Neural crest cell (in vitro differentiated cells): ENCODE measurements at regions not wholly inside any gene's neighbourhood (a gene's known extent, or its start where the extent isn't known, plus 50 kb on each side); places are given as distances from the start of the nearest gene placed in this dataset.

Source experiments
- DNase-seq: peaks from one replicate; pipeline ENCODE4 v3.0.0; 2021; ENCODE audit warnings: low read depth, mixed read lengths, low spot score
- H3K27ac Mint-ChIP-seq: one replicate; pipeline ENCODE4 v1.8.0; 2021; ENCODE audit warnings: mild to moderate bottlenecking, mixed read lengths; ENCODE audit not compliant: unreplicated experiment
- H3K27me3 Mint-ChIP-seq: 2 replicates; pipeline ENCODE4 v1.8.0; 2021; ENCODE audit warnings: low read depth, mild to moderate bottlenecking, mixed read lengths
- H3K36me3 Mint-ChIP-seq: 2 replicates; pipeline ENCODE4 v1.8.0; 2021; ENCODE audit warnings: low read depth, mild to moderate bottlenecking, mixed read lengths
- H3K4me1 Mint-ChIP-seq: 2 replicates; pipeline ENCODE4 v1.8.0; 2021; ENCODE audit warnings: mixed read lengths
- H3K4me3 Mint-ChIP-seq: one replicate; pipeline ENCODE4 v1.8.0; 2021; ENCODE audit warnings: mild to moderate bottlenecking, mixed read lengths
- H3K9me3 Mint-ChIP-seq: 2 replicates; pipeline ENCODE4 v1.8.0; 2021; ENCODE audit warnings: mixed read lengths
- TF ChIP-seq, protein P1 (sequence below): fragments of 200-600 bp; sonication (generic); conservative IDR thresholded peaks from 2 replicates; pipeline ENCODE4 v1.5.0; 2021; ENCODE audit warnings: antibody characterized with exemption, mild to moderate bottlenecking

- no peaks in the 10 kb centered on the region for H3K27me3 Mint-ChIP-seq
- no peak for DNase-seq
These were observed 216.8 kb downstream of the GJA1 start for GRCh38 chr6:121652223-121652622.

DNA sequence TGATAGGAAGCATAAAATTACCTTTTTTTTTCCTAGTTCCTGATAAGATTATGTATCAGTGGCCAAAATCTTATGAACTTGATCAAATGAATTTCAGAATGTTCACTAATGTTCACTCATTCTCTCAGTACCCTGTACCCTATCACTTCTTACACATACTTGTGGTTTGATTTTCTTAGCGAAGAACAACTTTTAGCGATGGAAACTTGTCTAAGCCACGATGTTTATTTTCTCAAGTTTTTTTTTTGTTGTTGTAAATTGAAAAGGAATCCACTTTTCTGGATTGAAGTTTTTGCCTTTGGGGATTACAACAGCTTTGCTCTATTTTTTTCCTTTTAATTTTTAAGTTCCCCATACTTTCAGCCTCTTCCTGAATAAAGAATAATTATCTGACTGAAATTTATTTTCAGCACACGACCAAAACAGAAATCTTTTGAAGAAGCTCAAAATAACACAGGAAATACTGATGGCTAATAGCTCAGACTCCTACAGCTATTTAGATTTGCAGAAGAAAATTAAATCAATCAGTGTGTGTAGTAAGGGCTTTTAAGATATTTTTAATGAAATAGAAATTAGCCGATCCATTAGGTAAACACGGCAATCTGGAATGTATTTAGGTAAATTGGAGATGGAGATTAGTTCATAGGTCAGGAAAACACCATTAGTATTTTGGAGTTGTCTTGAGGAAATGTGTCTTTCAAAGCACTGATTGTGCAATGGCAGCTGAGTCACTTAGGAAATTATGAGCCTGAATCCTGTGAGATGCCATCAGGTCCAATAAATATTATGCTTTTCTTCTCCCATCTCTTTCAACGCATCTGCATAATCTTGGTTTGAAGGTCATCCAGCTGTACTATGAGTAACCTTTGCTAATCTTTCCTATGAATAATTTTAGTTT lies 217.5 kb downstream of the GJA1 start:
- no peaks in the 10 kb centered on the region for H3K36me3 Mint-ChIP-seq
- no peaks in the 10 kb centered on the region for H3K4me1 Mint-ChIP-seq
- no peak overlapping the region for H3K27ac Mint-ChIP-seq
- H3K27me3 Mint-ChIP-seq = no peaks in the 10 kb centered on the region
- no peak for DNase-seq
- no peak overlapping the region for H3K4me3 Mint-ChIP-seq
- TF ChIP-seq, protein P1, sequence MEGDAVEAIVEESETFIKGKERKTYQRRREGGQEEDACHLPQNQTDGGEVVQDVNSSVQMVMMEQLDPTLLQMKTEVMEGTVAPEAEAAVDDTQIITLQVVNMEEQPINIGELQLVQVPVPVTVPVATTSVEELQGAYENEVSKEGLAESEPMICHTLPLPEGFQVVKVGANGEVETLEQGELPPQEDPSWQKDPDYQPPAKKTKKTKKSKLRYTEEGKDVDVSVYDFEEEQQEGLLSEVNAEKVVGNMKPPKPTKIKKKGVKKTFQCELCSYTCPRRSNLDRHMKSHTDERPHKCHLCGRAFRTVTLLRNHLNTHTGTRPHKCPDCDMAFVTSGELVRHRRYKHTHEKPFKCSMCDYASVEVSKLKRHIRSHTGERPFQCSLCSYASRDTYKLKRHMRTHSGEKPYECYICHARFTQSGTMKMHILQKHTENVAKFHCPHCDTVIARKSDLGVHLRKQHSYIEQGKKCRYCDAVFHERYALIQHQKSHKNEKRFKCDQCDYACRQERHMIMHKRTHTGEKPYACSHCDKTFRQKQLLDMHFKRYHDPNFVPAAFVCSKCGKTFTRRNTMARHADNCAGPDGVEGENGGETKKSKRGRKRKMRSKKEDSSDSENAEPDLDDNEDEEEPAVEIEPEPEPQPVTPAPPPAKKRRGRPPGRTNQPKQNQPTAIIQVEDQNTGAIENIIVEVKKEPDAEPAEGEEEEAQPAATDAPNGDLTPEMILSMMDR = no peak
- H3K9me3 Mint-ChIP-seq = no peaks in the 10 kb centered on the region

More at GRCh38 chr6:121652223-121652622, 216.8 kb downstream of the GJA1 start:
- no peaks in the 10 kb centered on the region for H3K9me3 Mint-ChIP-seq
- no peaks in the 10 kb centered on the region for H3K36me3 Mint-ChIP-seq
- TF ChIP-seq, protein P1 = no peak
- H3K4me3 Mint-ChIP-seq = no peak overlapping the region
- H3K4me1 Mint-ChIP-seq = no peaks in the 10 kb centered on the region
- H3K27ac Mint-ChIP-seq = no peak overlapping the region

- H3K36me3 Mint-ChIP-seq = no peaks in the 10 kb centered on the region
- no peaks in the 10 kb centered on the region for H3K27me3 Mint-ChIP-seq
- TF ChIP-seq, protein P1 = no peak
- no peak for DNase-seq
- H3K27ac Mint-ChIP-seq = no peak overlapping the region
- H3K4me1 Mint-ChIP-seq = no peaks in the 10 kb centered on the region
- no peak overlapping the region for H3K4me3 Mint-ChIP-seq
- H3K9me3 Mint-ChIP-seq = no peaks in the 10 kb centered on the region
These were observed 218.2 kb downstream of the GJA1 start for GRCh38 chr6:121653624-121654008.

GRCh38 chr6:121657972-121658371 lies 222.5 kb downstream of the GJA1 start:
- Mint-ChIP-seq H3K4me1 (no peaks in the 10 kb centered on the region), H3K9me3 (no peaks in the 10 kb centered on the region), H3K27me3 (no peaks in the 10 kb centered on the region), H3K4me3 (no peak overlapping the region), H3K27ac (no peak overlapping the region), H3K36me3 (no peaks in the 10 kb centered on the region)
- no peak for DNase-seq
- TF ChIP-seq, protein P1 = no peak

DNA sequence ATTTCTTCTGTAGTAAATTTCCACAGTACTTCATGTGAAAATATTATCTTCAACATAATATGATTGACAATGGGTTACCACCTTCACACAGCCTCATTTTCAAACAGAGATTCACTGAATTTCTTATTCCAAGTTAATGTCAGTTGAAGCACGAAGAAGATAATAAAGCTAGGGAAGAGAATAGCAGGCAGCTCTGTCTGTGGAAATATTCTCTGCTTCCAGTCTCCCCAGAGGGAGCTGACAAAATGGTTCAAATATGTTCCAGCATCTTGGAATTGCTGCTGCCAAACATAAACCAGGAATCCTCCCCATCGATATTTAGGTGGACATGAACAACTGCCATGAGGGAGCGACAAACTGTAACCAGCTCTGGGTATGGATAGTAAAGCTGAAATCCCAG lies 224.8 kb downstream of the GJA1 start:
- H3K4me3 Mint-ChIP-seq = no peak overlapping the region
- no peaks in the 10 kb centered on the region for H3K36me3 Mint-ChIP-seq
- no peaks in the 10 kb centered on the region for H3K9me3 Mint-ChIP-seq
- H3K4me1 Mint-ChIP-seq = no peaks in the 10 kb centered on the region
- no peaks in the 10 kb centered on the region for H3K27me3 Mint-ChIP-seq
- no peak overlapping the region for H3K27ac Mint-ChIP-seq
- TF ChIP-seq, protein P1 = no peak
- DNase-seq = no peak
